Nephron (organoid): ENCODE measurements at regions not wholly inside any gene's neighbourhood (a gene's known extent, or its start where the extent isn't known, plus 50 kb on each side); places are given as distances from the start of the nearest gene placed in this dataset.

ENCODE experiments used
- H3K27ac Mint-ChIP-seq, 3 experiments: 2 replicates each; pipeline ENCODE4 v1.8.0; 2020; ENCODE audit warnings: mixed read lengths in 3 of 3, mild to moderate bottlenecking in 2 of 3, moderate library complexity in 1 of 3
- H3K27me3 Mint-ChIP-seq: 2 replicates; pipeline ENCODE4 v1.8.0; 2021; ENCODE audit warnings: low read depth, mild to moderate bottlenecking, moderate library complexity, mixed read lengths
- H3K36me3 Mint-ChIP-seq: 2 replicates; pipeline ENCODE4 v1.8.0; 2020; ENCODE audit warnings: low read depth, mixed read lengths
- H3K4me1 Mint-ChIP-seq: 2 replicates; pipeline ENCODE4 v1.8.0; 2020; ENCODE audit warnings: mixed read lengths
- H3K4me3 Mint-ChIP-seq, 3 experiments: 2 replicates each; pipeline ENCODE4 v1.8.0; 2020; ENCODE audit warnings: mild to moderate bottlenecking in 3 of 3, mixed read lengths in 3 of 3, moderate library complexity in 2 of 3
- H3K9me3 Mint-ChIP-seq: 2 replicates; pipeline ENCODE4 v1.8.0; 2020; ENCODE audit warnings: mixed read lengths
- CTCF ChIP-seq, 3 experiments: fragments of 200-600 bp; sonication (generic); IDR thresholded peaks; one replicate each; pipeline ENCODE4 v1.5.0; 2021; ENCODE audit warnings: antibody characterized with exemption in 3 of 3; ENCODE audit not compliant: unreplicated experiment in 3 of 3

- no peak overlapping the region for H3K4me3 Mint-ChIP-seq
- no peaks in the 10 kb centered on the region for H3K36me3 Mint-ChIP-seq
- no peak for TF ChIP-seq CTCF (IDR thresholded peaks at IDR 0.05; ENCODE audit: unreplicated experiment in 3 of 3)
- peaks cover 4% of the 10 kb centered on the region for H3K4me1 Mint-ChIP-seq
- no peaks in the 10 kb centered on the region for H3K9me3 Mint-ChIP-seq
- peaks cover 19% of the 10 kb centered on the region for H3K27me3 Mint-ChIP-seq
- H3K27ac Mint-ChIP-seq = no peak overlapping the region
Observed at GRCh38 chr5:106976363-106976762, 694.4 kb downstream of the EFNA5 start.

- peaks cover 5% of the 10 kb centered on the region for H3K27me3 Mint-ChIP-seq
- TF ChIP-seq CTCF (IDR thresholded peaks at IDR 0.05; ENCODE audit: unreplicated experiment in 3 of 3) = no peak
- H3K9me3 Mint-ChIP-seq = no peaks in the 10 kb centered on the region
- H3K36me3 Mint-ChIP-seq = no peaks in the 10 kb centered on the region
- H3K4me3 Mint-ChIP-seq = no peak overlapping the region
- H3K4me1 Mint-ChIP-seq = peaks cover 4% of the 10 kb centered on the region
- H3K27ac Mint-ChIP-seq = no peak overlapping the region
Observed at GRCh38 chr5:106974272-106974671, 696.5 kb downstream of the EFNA5 start.

GRCh38 chr5:106966686-106967315 is 703.9 kb downstream of the EFNA5 start:
- peaks cover 4% of the 10 kb centered on the region for H3K9me3 Mint-ChIP-seq
- no peak for TF ChIP-seq CTCF (IDR thresholded peaks at IDR 0.05; ENCODE audit: unreplicated experiment in 3 of 3)
- H3K27ac Mint-ChIP-seq = no peak overlapping the region
- no peaks in the 10 kb centered on the region for H3K27me3 Mint-ChIP-seq
- H3K4me3 Mint-ChIP-seq = no peak overlapping the region
- H3K4me1 Mint-ChIP-seq = peaks cover 7% of the 10 kb centered on the region
- H3K36me3 Mint-ChIP-seq = no peaks in the 10 kb centered on the region

GRCh38 chr5:106964132-106964531 is 706.6 kb downstream of the EFNA5 start:
- peaks cover 4% of the 10 kb centered on the region for H3K9me3 Mint-ChIP-seq
- H3K27ac Mint-ChIP-seq = no peak overlapping the region
- no peaks in the 10 kb centered on the region for H3K27me3 Mint-ChIP-seq
- H3K4me1 Mint-ChIP-seq = peaks cover 7% of the 10 kb centered on the region
- no peak for TF ChIP-seq CTCF (IDR thresholded peaks at IDR 0.05; ENCODE audit: unreplicated experiment in 3 of 3)
- H3K4me3 Mint-ChIP-seq = no peak overlapping the region
- H3K36me3 Mint-ChIP-seq = no peaks in the 10 kb centered on the region

GRCh38 chr5:106963630-106964029 is 707.1 kb downstream of the EFNA5 start:
- Mint-ChIP-seq H3K27me3 (no peaks in the 10 kb centered on the region), H3K4me1 (peaks cover 7% of the 10 kb centered on the region), H3K9me3 (peaks cover 4% of the 10 kb centered on the region), H3K36me3 (no peaks in the 10 kb centered on the region), H3K4me3 (no peak overlapping the region), H3K27ac (no peak overlapping the region)
- no peak for TF ChIP-seq CTCF (IDR thresholded peaks at IDR 0.05; ENCODE audit: unreplicated experiment in 3 of 3)

- H3K4me1 Mint-ChIP-seq = peaks cover 10% of the 10 kb centered on the region
- H3K27me3 Mint-ChIP-seq = no peaks in the 10 kb centered on the region
- TF ChIP-seq CTCF (IDR thresholded peaks at IDR 0.05; ENCODE audit: unreplicated experiment in 3 of 3) = no peak
- H3K9me3 Mint-ChIP-seq = peaks cover 4% of the 10 kb centered on the region
- H3K4me3 Mint-ChIP-seq = no peak overlapping the region
- H3K36me3 Mint-ChIP-seq = no peaks in the 10 kb centered on the region
- no peak overlapping the region for H3K27ac Mint-ChIP-seq
Observed at GRCh38 chr5:106962464-106963230, 708.1 kb downstream of the EFNA5 start.
